ENCODE measurements at regions not wholly inside any gene's neighbourhood (a gene's known extent, or its start where the extent isn't known, plus 50 kb on each side); places are given as distances from the start of the nearest gene placed in this dataset.

DNA sequence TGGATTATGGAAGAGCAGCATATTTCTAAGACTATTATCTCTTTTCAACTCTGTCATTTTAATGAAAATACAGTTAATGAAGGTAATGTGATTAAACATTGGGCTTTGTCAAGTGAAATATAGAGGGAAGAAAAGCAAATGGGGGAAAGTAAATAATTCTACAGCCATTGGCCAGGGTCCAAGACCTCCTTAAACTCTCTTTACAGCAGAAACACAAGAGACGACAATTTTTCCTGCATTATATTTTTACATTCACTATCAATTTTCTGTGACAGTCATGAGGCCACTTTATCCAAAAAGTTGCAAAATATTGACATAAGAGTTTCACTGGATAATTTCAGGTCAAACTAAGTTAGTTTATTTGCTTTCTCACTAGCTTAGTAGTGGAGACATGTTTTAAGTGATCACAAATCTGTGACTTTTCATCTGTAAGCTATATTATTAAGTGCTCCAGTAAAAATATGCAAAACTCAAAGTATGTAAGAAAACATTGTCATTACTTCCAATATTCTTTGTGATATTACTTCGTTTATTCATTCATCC is 385.9 kb upstream of the DPH6 start:
- H2AK5ac ChIP-seq (ENCODE audit: low read depth, low read length): no peak overlapping the region
- H2AFZ ChIP-seq (replicated peaks; ENCODE audit: low read length, poor library complexity): no peak overlapping the region
- POLR2A ChIA-PET (ENCODE audit: unreplicated experiment): no interaction called here
- no peak overlapping the region for H3K9ac ChIP-seq (ENCODE audit: low read depth, low read length)
- no peak overlapping the region for H3K4ac ChIP-seq (ENCODE audit: low read depth, low read length)
- H4K8ac ChIP-seq (ENCODE audit: low read depth in 2 of 2, low read length in 2 of 2): no peak overlapping the region
- DNase-seq: no peak
- CTCF ChIA-PET: no interaction called here
- no peak overlapping the region for H3K4me3 ChIP-seq (ENCODE audit: insufficient read depth, low read depth, low read length)
- no peak overlapping the region for H3K56ac ChIP-seq (ENCODE audit: extremely low read depth, insufficient read depth, low read length)
- ATAC-seq (ENCODE audit: low read depth): no peak
- H3K36me3 ChIP-seq (ENCODE audit: control insufficient read depth, insufficient read depth, low read length): no peaks in the 10 kb centered on the region
- no peaks in the 10 kb centered on the region for H3K4me1 ChIP-seq (ENCODE audit: control insufficient read depth, insufficient read depth, low read length)
- H3K27ac ChIP-seq (ENCODE audit: insufficient read depth, low read length): no peak overlapping the region
- H4K5ac ChIP-seq (ENCODE audit: low read depth, low read length): no peak overlapping the region
- H4K20me1 ChIP-seq (ENCODE audit: insufficient read depth, low read length): no peaks in the 10 kb centered on the region
- no peak overlapping the region for H2BK120ac ChIP-seq (ENCODE audit: low read depth, low read length)
- H2BK15ac ChIP-seq (ENCODE audit: low read depth, low read length): no peak overlapping the region
- in situ Hi-C loops (cut with MboI; ENCODE audit: low sequenced_read_pairs) (no loop called here), dilution Hi-C loops (cut with HindIII; ENCODE audit: low sequenced_read_pairs, unreplicated experiment) (no loop called here), intact Hi-C loops (cut with micrococcal nuclease) (no loop called here)
- BruUV-seq (replicated peaks): no TSS peak
- no peak overlapping the region for H2AK9ac ChIP-seq (replicated peaks; ENCODE audit: low read depth, low read length, poor library complexity)
- no peak overlapping the region for H3K14ac ChIP-seq (replicated peaks; ENCODE audit: low read depth, low read length)
- no peak overlapping the region for H3K23ac ChIP-seq (ENCODE audit: low read depth, low read length)
- H2BK20ac ChIP-seq (ENCODE audit: low read depth, low read length): no peak overlapping the region
- no peak overlapping the region for H2BK5ac ChIP-seq (ENCODE audit: low read depth, low read length, poor library complexity, severe bottlenecking)
- no peaks in the 10 kb centered on the region for H3K9me1 ChIP-seq (ENCODE audit: insufficient read depth, low read length)
- TF ChIP-seq BHLHE40 (IDR thresholded peaks at IDR 0.05; ENCODE audit: low read depth, low read length) (no peak), RFX5 (IDR thresholded peaks at IDR 0.05; ENCODE audit: low read depth, low read length) (no peak), MAZ (IDR thresholded peaks at IDR 0.05; ENCODE audit: borderline replicate concordance, low read depth, low read length) (no peak), CHD1 (IDR thresholded peaks at IDR 0.05; ENCODE audit: low read depth, low read length) (no peak), MAFK (IDR thresholded peaks at IDR 0.05; ENCODE audit: low read depth, low read length) (no peak), FOS (IDR thresholded peaks at IDR 0.05; ENCODE audit: low read depth, low read length) (no peak), CTCF (conservative IDR thresholded peaks at IDR 0.05; ENCODE audit: low read depth, low read length) (no peak), POLR2A (IDR thresholded peaks at IDR 0.05; ENCODE audit: low read depth, low read length) (no peak), CEBPB (IDR thresholded peaks at IDR 0.05; ENCODE audit: low read depth, low read length) (no peak), USF2 (IDR thresholded peaks at IDR 0.05; ENCODE audit: low read depth, low read length) (no peak), RAD21 (IDR thresholded peaks at IDR 0.05; ENCODE audit: low read length) (no peak)
- H3K9me3 ChIP-seq (ENCODE audit: control insufficient read depth, insufficient read depth, low read length): no peaks in the 10 kb centered on the region
- H4K91ac ChIP-seq (ENCODE audit: insufficient read depth, low read depth, low read length): no peak overlapping the region
- no peaks in the 10 kb centered on the region for H3K79me1 ChIP-seq (ENCODE audit: low read depth in 1 of 2, low read length in 2 of 2)
- no CpG with 5 or more reads among the region's 2 CpGs for WGBS, 2 experiments (ENCODE audit: extremely low coverage in 2 of 2, insufficient read length in 1 of 2)
- H3K27me3 ChIP-seq (ENCODE audit: control insufficient read depth, insufficient read depth, low read length): no peaks in the 10 kb centered on the region
- H3K4me2 ChIP-seq (ENCODE audit: low read depth, low read length): no peak overlapping the region
- H3K18ac ChIP-seq (ENCODE audit: low read depth, low read length): no peak overlapping the region

Measured in IMR-90 (cell line).